DMS153 (cell line): ENCODE measurements at regions not wholly inside any gene's neighbourhood (a gene's known extent, or its start where the extent isn't known, plus 50 kb on each side); places are given as distances from the start of the nearest gene placed in this dataset.
"Not testable (repeated sequence)": the region's sequence is repeated elsewhere in the genome, so short reads cannot be mapped to it uniquely, and the experiment has no call there.

ENCODE experiments used
- DNase-seq: peaks from one replicate; lab custom pipeline; 2025; lab: John Stamatoyannopoulos, UW

DNA sequence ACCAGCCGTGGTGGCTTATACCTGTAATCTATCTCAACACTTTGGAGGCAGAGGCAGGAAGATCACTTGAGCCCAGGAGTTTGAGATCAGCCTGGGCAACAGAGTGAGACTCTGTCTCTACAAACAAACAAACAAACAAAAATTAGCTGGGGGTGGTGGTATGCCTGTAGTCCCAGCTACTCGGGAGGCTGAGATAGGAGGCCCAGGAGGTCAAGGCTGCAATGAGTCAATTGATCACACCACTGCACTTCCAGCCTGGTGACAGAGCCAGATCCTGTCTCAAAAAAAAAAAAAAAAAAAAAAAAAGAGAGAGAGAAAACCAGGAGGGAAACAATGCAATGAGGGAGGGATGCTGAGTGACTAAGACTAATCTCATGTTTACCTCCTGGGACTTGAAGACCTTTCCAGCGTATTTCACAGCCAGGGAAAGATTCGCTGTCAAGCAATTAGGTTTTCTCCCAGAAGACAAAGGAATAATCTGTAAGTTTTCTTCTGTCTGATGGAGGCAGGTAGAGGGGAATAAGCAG is 51.1 kb upstream of the MIER3 start:
- no peak for DNase-seq

DNA sequence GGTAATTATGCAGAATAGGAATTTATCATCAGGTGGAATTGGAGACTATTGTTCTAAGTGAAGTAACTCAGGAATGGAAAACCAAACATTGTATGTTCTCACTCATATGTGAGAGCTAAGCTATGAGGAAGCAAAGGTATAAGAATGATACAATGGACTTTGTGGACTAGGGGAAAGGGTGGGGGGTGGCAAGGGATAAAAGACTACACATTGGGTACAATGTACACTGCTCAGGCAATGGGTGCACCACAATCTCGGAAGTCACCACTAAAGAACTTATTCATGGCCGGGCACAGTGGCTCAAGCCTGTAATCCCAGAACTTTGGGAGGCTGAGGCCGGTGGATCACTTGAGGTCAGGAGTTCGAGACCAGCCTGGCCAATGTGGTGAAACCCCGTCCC is 51.6 kb upstream of the MIER3 start:
- not testable (repeated sequence) for DNase-seq

DNA sequence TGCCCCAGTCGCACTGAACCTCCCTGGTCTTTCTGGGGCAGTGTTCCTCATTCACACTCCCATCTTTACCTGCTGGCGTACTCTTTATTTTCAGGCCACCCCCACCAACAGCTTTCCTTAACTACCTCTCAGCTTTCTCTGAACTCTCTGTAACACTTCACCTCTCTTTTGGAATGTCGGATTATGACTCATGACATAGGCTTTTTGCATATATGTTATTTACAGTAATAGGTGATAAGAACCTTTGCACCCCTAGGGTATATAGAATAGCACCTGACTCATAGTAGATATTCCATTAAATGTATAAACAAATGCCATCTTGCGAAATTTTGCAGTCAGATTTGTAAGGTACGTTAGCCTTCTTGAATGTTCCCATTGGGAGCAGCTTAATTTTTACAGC is 52.9 kb upstream of the MIER3 start:
- no peak for DNase-seq

DNA sequence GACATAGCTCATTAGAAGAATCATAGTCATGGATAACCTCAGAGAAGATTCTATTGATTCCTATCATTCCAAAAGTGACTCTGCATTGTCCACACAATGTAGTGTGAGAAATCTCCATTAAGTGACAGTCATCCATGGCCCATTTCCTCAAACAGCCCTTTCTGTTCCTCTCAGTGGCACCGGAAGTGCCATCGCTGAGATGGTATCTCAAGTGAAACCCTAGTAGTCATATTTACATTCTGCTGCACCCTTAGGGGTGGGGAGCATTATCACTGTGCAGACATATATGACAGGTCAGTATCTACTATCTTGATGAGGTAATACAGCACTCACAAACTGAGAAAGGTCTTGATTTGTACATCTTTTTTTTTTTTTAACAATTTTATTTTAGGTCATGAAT is 55.4 kb upstream of the MIER3 start:
- no peak for DNase-seq

DNA sequence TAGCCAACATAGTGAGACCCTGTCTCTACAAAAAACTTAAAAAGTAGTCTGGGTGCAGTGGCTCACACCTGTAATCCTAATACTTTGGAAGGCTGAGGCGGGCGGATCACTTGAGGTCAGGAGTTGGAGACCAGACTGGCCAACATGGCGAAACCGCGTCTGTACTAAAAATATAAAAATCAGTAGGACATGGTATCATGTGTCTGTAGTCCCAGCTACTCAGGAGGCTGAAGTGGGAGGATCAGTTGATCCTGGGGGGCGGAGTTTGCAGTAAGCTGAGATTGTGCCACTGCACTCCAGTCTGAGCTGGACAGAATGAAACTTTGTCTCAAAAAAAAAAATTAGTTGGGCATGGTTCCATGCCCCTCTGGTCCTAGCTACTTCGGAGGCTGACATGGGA is 57.9 kb upstream of the MIER3 start:
- no peak for DNase-seq

DNA sequence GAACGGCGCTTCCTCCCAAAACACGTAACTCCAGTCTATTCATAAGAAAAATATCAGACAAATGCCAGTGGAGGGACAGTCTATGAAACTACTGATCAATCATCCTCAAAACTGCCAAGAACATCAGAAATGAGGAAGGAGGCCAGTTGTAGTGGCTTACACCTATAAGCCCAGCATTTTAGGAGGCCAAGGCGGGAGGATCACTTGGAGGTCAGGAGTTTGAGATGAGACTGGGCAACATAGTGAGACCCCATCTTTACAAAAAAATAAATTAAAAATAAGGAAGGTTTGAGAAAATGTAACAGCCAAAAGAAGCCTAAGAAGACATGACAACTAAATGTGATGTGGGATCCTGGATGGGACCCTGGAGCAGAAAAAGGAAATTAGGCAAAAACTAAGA is 58.9 kb upstream of the MIER3 start:
- no peak for DNase-seq

DNA sequence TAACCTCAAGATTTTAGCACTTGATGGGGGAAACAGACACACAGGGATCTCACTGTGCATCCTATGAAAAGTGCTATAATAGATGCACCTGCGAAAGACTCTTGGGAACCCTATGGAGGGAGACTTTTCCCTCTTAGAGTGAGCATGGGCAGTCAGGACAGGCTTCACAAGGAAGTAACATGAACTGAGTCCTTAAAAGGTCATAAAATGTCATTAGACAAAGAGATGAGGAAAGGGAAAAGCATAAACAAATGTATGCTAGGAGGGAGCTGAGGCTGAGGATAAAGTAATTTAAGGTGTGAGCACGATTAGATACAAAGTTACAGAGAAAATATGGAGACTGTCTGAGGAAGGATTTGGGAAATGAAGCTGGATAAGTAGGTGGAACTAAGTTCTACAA is 60.6 kb upstream of the MIER3 start:
- peak; percentile 5 for DNase-seq

DNA sequence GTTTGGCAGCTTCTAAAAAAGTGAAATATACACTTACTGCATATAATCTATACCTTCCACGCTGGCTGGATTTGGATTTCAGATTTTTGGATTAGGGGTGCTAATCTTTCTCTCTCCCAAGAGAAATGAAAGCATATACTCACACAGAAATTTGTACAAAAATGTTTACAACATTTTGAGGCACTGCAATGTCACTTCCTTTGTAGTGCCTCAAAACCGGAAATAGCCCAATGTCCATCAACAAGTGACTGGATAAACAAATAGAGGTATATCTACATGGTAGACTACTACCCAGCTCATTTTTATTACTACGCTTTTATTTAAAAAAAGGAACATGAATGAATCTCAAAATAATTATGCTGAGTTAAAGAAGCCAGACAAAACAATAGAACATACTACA is 74.0 kb upstream of the MIER3 start:
- no peak for DNase-seq

DNA sequence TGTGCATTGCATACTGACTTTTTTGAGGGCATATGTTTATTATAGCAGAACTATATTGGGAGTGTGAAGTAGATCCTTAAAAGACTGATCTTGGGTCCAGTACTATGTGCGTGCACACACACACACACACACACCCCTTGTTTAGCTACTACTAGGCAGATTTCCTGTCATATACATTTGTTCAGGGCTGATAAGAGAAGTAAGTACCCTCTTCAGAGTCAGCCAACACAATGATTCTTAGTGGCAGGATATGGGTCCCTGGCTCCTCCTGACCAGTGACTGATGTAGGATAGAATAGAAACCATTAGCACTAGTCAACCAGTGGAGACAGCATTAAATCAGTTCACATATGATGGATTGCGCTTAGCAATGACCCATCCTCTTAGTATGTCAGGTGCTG is 76.2 kb upstream of the MIER3 start:
- DNase-seq = peak; percentile 32

DNA sequence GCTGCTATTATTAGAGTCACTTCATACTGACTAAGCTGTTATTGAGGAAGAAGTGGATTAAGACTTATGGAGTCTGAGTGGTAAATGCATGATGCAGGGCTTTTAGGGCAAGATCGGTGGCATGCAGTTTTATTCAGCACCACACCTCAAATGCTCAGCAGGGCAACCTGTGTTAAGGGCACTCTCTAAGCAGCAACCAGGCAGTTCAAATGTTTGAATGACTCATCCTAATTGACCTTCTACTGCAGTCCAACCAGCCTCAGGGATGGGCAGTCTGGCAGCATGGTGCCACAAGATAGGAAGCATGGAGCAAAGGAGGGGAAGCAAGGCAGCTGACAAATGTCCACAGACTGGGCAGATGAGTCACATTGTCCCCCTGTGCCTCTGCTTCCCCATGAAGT is 80.2 kb upstream of the MIER3 start:
- DNase-seq = peak; percentile 15

DNA sequence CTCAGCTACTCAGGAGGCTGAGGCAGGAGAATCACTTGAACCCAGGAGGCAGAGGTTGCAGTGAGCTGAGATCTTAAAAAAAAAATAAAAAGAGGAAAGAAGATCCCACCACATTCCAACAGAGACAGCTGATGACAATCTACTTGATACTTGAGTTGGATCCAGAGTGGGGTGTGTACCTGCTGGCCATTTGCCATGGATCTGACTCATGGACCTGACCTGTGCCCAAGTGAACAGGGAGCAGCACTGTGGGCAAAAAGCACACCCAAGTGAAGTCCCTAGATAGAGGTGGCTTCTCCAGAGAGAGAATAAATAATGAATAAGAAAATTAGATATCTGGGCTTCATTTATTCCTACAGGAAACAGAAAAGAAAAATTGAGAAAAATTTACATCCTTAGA is 81.2 kb upstream of the MIER3 start:
- DNase-seq = no peak

DNA sequence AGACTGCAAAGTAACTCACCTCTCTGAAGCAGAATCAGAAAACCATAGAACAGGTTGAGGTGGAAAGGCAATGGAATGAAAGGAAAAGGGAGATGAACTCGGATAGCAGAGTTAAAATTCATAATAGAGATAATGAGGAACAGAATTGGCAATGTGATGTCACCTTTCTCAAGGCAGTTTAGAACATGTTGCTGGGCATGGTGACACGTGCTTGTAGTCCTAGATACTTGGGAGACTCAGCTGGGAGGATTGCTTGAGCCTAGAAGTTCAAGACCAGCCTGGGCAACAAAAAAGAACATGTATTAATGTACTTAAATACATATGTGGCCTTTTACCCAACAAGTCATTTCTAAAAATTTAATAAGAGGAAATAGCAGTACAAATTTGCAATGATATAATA is 81.6 kb upstream of the MIER3 start:
- no peak for DNase-seq

DNA sequence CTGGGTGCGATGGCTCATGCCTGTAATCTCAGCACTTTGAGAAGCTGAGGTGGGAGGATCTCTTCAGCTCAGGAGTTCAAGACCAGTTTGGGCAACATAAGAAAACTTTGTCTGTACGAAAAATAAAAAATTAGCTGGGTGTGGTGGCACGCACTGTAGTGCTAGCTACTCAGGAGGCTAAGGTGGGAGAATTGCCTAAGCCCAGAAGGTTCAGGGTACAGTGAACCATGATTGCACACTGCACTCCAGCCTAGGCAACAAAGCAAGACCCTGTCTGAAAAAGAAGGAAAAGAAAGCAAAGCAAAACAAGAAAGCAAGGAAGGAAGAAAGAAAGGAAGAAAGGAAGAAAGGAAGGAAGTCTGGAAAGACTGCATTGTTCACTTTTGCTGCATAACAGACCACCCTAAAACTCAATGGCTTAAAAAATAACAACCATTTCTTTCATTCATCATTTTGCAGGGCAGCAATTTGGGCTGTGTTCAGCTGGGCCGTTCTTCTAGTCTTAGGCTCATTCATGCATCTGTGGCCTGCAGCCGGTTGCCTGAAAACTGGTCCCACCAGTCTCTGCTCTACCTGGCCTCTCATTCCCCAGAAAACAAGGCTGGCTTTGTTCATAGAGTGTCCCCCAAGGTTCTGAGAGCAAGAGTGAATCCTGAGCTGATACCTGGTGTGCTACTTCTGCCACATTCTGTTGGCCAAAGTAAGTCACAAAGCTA is 82.4 kb upstream of the MIER3 start:
- no peak for DNase-seq

DNA sequence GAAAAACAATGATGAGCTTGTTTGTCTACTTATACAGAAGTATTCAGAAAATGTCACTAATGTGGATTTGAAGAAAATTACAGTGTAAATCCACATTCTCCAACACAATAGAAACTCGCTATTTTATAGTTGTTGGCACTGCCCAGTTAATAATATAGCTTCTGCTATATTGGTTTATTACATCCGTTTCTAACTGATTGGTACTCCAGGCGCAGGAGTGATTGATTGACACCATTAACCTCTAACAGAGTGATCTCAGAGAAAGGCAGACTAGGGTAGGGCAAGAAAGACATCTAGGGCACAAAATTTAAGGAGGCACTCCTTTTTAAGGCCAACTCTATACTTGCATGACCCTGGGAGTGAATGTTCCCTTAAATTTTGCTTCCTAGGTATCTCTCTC is 84.0 kb upstream of the MIER3 start:
- no peak for DNase-seq

DNA sequence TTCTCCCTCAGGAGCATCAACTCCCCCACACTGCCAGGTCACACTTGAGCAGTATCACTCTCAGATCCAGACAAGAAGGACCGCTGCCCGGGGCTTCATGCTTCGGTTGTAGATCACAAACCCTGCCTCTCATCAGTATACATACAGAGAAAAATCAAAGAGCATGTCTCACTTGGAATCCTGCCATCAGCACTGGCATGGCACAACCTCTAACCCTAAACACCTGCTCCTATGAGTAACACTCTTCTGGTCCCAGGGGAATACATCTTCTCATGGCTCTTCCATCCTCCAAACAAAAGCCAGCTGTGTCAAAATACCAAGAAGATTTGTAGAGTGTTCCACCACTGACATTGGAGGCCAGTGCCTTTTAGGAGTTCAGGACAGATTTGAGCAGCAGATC is 84.8 kb upstream of the MIER3 start:
- no peak for DNase-seq

DNA sequence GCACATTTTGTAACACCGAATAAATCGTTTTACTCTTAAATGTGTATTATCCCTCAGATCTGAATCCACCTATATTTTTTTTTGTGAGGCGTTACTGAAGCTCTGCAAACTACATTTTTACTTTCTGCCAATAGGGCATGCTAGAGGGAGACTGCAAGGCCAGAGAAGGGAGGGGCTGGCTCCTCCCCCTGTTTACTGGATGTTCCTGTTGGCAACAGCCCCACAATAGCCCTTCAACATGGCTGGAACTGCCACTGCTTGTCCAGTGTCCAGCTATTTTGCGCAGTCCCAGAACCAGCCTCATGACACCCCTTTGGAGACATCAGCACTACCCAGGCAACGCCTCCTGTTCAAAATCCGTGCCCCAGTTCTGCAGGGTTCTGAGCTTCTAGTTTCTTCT is 85.4 kb upstream of the MIER3 start:
- no peak for DNase-seq

DNA sequence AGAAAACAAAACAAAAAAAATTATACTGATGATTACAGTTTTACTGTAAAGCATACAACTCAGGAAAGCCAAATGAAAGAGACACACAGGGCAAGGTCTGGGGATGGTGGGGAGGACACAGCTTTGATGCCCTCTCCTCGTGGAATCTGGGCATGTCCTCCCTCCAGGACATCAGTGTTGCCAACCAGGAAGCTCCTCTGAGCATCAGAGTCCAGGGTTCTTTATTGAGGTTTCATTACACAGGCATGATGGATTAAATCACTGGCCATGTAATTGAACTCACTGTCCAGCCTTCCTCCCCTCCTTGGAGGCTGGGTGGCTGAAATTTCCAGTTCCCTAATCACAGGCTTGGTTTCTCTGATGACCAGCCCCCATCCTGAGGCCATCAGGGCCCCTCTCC is 89.6 kb upstream of the MIER3 start:
- no peak for DNase-seq

DNA sequence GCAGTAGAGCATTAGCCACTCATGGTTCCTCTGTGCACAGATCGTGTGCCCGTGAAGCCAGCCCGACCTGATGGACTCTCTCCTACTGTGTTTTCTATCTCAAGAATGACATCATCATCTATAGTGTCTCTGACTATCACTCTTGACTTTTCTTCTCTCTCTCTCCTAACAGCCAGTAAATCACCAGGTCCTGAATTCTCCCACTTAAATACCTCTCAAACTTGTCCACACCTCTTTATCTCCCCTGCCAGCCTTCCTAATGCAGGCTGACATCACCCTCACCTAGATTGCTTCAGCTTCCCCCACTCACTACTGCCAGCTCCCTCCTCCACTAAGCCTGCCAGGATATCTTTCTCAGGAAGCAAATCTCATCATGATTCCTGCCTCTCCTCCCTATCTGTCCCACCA is 90.6 kb upstream of the MIER3 start:
- DNase-seq = no peak

DNA sequence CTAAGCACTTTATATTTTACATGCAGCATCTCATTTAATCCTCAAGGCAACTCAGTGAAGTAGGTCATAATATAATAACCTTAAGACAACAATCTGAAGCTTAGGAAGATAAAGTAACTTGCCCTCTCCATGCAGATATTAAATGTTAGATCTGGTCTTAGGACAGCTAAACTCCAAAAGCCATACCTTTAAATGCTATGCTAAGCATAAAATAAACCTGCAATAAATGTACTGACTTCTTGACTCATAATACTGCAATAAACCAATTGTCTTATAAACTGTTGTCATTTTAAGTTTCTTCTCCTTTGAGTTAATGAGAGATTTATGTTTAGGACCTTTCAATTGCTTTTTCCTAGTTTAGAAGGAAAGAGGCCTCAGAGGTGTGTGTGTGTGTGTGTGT is 102.2 kb upstream of the MIER3 start:
- DNase-seq = no peak

DNA sequence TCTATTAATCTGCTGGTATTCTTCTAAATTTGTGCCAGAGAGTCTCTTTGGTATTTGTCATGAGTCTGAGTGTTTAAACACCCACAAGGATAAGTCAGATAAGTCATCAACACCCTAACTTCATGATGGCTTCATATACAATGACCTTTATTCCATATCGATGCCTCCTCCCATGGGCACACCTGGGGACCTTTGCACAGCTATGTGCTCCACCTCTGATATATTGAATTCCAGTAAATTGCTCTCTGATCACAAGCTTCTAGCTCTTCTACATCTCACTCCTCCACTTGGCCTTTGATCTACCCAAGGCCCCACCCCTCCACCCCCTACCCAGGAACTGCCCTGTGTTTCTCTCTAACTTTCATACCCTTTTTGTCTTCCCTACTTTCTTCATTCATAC is 102.7 kb upstream of the MIER3 start:
- DNase-seq = no peak

DNA sequence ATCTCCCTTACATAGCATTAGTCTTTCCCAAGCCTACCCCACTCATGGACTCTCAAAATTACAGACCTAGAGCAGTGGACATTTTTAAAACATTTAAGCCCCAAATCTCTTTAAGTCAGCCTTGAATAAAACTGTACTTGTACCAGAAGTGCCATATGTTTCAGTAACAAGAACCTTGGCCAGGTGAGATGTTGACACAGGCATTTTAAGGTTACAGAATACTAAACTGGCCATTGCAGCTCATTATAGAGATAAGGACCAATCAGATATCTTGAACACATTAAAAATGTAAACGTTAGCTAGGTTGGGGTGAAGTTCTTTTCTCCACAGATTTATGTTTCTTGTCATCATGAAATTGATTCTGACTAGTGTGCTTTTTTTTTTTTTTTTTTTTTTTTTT is 103.8 kb upstream of the MIER3 start:
- DNase-seq = no peak

DNA sequence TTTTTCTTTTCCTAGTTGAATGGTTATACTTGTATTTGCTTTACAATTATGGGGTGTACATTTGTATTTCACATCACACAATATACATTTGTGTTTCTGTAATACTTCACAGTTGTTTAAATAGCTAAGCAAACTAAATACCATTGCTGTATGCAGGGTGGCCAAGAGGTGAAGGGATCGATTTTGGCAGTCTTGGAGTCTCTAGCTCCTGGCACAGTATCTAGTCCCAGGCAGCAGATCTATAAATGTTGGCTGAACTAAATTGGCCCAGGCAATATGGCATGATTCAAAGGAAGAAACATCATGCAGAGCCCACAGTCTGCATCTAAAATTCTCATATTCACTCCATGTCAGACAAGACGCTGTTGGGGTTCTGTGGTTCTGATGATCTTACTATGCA is 110.1 kb upstream of the GPBP1 start:
- DNase-seq = no peak

DNA sequence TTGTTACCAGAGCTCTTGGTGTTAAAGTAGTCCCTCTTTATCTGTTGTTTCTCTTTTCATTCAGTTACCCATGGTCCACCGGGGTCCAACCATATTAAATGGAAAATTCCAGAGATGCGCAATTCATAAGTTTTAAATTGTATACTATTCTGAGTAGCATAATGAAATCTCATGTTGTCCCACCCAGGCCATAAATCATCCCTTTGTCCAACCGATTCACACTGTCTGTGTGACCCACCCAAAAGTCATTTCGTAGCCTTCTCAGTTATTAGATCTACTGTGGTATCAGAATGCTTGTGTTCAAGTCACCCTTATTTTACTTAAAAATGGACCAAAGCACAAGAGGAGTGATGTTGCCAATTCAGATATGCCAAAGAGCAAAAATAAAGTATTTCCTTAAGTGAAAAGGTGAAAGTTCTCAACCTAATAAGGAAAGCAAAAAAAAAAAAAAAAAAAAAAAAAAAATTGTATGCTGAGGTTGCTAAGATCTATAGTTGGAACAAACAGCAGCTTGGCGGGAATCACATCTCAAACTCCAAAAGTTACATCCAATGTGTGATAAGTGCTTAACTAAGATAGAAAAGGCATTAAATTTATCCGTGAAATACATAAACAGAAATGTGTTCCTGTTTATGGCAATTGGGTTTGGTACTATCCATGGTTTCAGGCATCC is 106.8 kb upstream of the GPBP1 start:
- DNase-seq = no peak

DNA sequence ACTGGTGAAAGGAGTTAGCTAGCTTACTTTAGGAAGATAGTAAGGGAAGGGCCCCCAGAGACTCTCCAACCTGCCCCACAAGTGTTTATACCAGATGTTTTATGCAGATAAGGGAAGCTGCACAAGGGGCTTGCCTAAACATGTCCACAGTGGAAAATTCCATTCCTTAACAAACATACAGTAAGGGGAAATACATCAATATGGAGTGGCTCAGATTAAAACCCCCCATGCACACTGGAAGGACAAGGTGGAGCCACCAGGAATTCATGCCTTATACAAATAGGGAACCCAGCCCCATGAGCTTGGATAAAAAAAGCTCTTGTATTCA is 106.3 kb upstream of the GPBP1 start:
- DNase-seq = no peak
